ENCODE measurements at regions not wholly inside any gene's neighbourhood (a gene's known extent, or its start where the extent isn't known, plus 50 kb on each side); places are given as distances from the start of the nearest gene placed in this dataset.

DNA sequence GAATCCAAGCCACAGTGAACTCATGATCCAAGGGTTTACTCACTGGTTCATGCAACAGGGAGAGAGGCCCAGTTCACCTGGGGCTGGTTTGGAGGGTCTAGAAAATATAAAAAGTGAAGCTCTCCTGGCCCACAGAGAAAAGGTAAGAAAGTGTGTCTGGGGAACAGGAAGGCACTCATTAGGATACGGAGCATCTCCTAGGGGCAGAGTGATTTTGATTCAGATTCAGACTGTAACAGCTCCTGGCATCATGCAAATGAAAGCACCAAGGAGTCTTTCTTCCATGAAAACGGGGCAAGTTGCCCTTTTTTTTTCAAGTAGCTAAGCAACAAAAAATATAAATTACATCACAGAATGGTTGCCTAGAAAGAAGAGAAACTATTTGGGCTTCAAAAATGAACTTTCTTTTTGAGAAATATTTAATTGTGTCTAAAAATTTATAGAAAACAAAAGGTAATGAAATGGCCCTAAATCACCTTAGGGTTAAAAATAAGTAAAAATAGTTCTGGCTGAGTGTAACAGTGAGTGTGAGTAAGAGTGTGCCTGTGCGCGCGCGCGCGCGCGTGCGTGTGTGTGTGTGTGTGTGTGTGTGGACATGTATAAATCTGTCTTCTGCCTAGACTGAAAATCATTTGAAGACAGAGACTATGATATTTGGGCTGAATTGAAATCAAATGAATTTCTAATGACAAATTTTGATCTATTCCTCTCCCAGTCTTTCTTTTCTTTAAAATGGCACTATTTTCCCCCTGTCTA, 177.8 kb upstream of the ZNF462 start:
- intact Hi-C loops (cut with DNase I; ENCODE audit: low total_unique reads), result no loop called here
- WGBS, 2 donors, result 54 to 58% methylated on average over 11 of the region's 11 CpGs
- H3K4me3 ChIP-seq (ENCODE audit: low read depth, poor library complexity, severe bottlenecking), result no peak overlapping the region
- no peak for DNase-seq (ENCODE audit: low spot score in 2 of 2)
- no peak for TF ChIP-seq POLR2A (IDR thresholded peaks at IDR 0.05)
- TF ChIP-seq, protein P1, sequence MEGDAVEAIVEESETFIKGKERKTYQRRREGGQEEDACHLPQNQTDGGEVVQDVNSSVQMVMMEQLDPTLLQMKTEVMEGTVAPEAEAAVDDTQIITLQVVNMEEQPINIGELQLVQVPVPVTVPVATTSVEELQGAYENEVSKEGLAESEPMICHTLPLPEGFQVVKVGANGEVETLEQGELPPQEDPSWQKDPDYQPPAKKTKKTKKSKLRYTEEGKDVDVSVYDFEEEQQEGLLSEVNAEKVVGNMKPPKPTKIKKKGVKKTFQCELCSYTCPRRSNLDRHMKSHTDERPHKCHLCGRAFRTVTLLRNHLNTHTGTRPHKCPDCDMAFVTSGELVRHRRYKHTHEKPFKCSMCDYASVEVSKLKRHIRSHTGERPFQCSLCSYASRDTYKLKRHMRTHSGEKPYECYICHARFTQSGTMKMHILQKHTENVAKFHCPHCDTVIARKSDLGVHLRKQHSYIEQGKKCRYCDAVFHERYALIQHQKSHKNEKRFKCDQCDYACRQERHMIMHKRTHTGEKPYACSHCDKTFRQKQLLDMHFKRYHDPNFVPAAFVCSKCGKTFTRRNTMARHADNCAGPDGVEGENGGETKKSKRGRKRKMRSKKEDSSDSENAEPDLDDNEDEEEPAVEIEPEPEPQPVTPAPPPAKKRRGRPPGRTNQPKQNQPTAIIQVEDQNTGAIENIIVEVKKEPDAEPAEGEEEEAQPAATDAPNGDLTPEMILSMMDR (IDR thresholded peaks at IDR 0.05), result no peak

DNA sequence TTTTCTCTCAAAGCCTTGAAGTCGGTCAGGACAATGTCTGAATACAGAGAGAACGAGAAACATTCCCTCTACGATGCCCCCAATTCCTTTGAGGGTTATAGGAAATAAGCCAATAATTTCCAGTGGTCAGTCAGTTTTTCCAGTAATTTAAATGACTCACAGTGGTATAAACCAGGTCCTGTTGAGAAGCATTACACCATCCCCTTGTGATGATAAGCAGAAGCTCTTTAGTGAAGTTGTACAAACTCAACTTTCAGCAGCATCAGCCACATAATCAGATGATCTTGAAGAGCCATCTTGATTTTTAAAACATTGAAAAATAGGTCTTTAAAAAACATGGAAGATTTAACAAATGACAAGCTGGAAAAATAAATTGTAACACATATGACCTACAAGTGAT, 173.9 kb upstream of the ZNF462 start:
- WGBS, 2 donors, result 70 to 80% methylated on average over 3 of the region's 3 CpGs
- no peak for TF ChIP-seq POLR2A (IDR thresholded peaks at IDR 0.05)
- TF ChIP-seq, protein P1 (IDR thresholded peaks at IDR 0.05), result no peak

DNA sequence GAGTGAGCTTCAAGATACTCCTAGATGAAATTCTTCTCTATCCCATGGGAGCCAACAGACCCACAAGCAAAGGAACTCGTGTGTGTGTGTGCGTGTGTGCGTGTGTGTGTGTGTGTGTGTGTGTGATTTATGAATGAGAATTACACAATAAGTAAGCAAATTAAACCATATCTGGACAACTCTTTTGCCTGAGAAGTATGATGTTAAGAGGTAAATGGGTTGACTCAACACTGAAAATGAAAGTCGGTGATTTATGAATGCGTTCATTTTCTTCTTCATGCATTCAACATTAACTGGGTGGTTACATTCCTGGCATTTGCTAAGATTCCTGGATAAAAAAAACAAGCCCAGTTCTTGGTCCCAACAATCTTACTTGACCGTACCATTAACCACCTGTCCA, 171.3 kb upstream of the ZNF462 start:
- TF ChIP-seq, protein P1 (IDR thresholded peaks at IDR 0.05), result no peak
- TF ChIP-seq POLR2A (IDR thresholded peaks at IDR 0.05), result no peak
- DNase-seq (ENCODE audit: low spot score in 2 of 2), result no peak
- H3K4me3 ChIP-seq (ENCODE audit: low read depth, poor library complexity, severe bottlenecking), result no peak overlapping the region
- WGBS, 2 donors, result 68 to 78% methylated on average over 6 of the region's 6 CpGs
- intact Hi-C loops (cut with DNase I; ENCODE audit: low total_unique reads), result no loop called here

More for the DNA sequence above, 173.9 kb upstream of the ZNF462 start:
- no peak overlapping the region for H3K4me3 ChIP-seq (ENCODE audit: low read depth, poor library complexity, severe bottlenecking)
- no peak for DNase-seq (ENCODE audit: low spot score in 2 of 2)
- intact Hi-C loops (cut with DNase I; ENCODE audit: low total_unique reads), result no loop called here

DNA sequence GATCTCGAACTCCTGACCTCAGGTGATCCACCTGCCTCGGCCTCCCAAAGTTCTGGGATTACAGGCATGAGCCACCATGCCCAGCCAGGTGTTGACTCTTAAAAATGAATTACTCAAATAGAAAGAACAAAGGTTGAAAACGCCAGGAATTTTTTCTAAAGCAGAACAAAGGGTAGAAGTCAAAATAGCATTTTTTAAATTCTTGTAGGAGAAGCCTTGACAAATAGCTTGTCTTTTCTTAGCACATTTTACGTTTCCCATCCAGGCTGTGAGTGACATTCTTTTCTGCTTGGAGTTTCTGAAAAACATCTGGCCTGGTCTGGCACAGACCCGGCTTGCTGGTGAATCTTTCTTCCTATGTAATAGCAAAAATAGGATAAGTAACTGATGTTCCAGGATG, 169.4 kb upstream of the ZNF462 start:
- intact Hi-C loops (cut with DNase I; ENCODE audit: low total_unique reads), result no loop called here
- DNase-seq (ENCODE audit: low spot score in 2 of 2), result no peak
- WGBS, 2 donors, result 66% methylated on average over 5 of the region's 5 CpGs
- TF ChIP-seq, protein P1 (IDR thresholded peaks at IDR 0.05), result no peak
- no peak for TF ChIP-seq POLR2A (IDR thresholded peaks at IDR 0.05)
- no peak overlapping the region for H3K4me3 ChIP-seq (ENCODE audit: low read depth, poor library complexity, severe bottlenecking)

DNA sequence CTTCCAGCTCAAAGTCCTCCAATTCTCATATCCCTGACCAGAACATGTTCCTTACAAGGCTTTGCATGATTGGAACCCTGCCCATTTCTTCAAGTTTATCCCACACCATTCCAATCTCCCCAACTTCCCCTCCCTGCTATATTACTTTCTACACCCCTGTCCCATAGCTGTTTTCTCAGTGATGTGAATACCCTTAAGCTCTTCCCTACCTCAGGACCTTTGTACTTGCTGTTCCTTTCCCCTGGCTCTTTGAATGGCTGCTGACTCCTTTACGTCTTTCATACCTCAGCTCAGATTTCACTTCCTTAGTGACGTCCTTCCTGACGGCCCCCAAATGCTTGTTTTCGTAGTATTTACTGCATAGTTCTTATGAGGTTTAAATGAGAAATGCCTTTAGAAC, 166.2 kb upstream of the ZNF462 start:
- no peak for DNase-seq (ENCODE audit: low spot score in 2 of 2)
- H3K4me3 ChIP-seq (ENCODE audit: low read depth, poor library complexity, severe bottlenecking), result no peak overlapping the region
- 79 to 84% methylated on average over 4 of the region's 4 CpGs for WGBS, 2 donors
- intact Hi-C loops (cut with DNase I; ENCODE audit: low total_unique reads), result no loop called here
- no peak for TF ChIP-seq POLR2A (IDR thresholded peaks at IDR 0.05)
- TF ChIP-seq, protein P1 (IDR thresholded peaks at IDR 0.05), result no peak

DNA sequence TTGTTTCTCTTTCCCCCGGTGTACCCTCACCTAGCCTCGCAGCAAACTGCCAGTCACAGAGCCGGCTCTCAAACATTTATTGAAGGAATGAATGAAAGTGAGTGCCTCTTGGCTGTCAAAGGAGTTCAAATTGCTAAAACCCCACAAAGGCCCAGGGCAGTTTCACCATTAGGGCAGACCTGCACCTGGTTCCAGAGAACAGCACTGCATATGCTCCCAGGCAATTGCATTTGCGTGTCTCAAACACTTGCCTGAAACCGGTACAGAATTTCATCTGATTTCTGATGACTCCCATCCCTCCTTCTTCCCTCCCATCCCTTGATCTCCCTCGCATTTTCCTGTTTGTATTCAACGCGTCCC, 165.6 kb upstream of the ZNF462 start:
- no peak overlapping the region for H3K4me3 ChIP-seq (ENCODE audit: low read depth, poor library complexity, severe bottlenecking)
- no peak for DNase-seq (ENCODE audit: low spot score in 2 of 2)
- intact Hi-C loops (cut with DNase I; ENCODE audit: low total_unique reads), result no loop called here
- 18 to 21% methylated on average over 8 of the region's 8 CpGs for WGBS, 2 donors
- TF ChIP-seq POLR2A (IDR thresholded peaks at IDR 0.05), result no peak
- TF ChIP-seq, protein P1 (IDR thresholded peaks at IDR 0.05), result no peak

All from lower leg skin (tissue), 4 donors.